ENCODE measurements at regions not wholly inside any gene's neighbourhood (a gene's known extent, or its start where the extent isn't known, plus 50 kb on each side); places are given as distances from the start of the nearest gene placed in this dataset.

GRCh38 chr4:1474126-1475090 lies 68.2 kb upstream of the NKX1-1 start:
- no peak for DNase-seq

DNA sequence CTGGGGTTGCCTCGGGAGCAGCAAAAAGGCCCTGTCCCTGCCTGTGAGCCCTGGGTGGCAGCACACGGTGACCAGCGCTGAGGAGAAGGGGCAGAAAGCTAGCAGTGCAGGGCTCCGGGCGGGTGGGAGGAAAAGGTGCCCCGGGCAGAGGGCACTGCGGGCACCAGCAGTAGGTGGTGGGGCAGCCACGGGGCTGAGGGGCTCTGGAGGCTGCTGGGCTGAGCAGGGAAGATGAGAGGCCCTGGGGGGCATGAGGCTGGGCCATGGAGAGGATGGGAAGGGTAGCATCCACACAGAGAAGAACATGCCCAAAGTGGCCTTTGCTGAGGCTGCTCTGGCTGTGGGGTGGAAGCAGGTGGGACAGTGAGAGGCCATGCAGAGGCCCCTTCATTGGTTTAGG lies 67.5 kb upstream of the NKX1-1 start:
- DNase-seq: no peak

- no peak for DNase-seq
Measured at GRCh38 chr4:1472911-1473518, 66.8 kb upstream of the NKX1-1 start.

DNA sequence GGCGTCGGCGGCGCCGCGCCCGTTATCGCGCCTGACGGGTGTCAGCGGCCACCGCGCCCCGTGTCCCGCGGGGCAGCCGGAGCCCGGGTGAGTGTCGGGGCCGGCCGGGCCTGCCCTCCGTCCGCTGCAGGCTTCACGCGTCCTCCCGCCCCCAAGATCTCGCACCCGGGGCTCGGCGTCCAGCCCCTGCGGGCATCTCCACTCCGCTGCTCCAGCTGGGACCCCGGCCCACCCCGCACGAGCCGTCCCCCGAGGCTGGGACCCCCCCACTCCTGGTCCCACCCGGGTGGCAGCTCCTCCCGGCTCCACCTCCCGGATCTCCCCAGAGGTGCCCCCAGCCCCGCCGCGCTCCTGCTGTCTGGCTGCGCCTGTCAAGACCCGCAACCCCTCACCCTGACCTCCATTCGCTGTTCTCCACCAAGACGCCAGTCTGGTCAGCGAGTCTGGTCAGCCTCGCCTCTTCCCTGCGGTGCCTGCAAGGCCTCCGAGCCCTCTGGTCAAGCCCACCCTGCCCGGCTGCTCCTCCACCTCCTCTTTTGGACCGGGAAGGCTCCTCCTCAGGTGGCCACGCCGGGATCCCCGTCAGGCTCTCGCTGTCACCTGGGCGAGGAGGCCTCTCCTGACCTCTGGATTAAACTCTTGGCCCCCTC lies 66.0 kb upstream of the NKX1-1 start:
- no peak for DNase-seq

GRCh38 chr4:1471443-1472147 lies 65.4 kb upstream of the NKX1-1 start:
- no peak for DNase-seq

- DNase-seq: no peak
Measured at GRCh38 chr4:1470816-1471442, 64.7 kb upstream of the NKX1-1 start.

GRCh38 chr4:1470393-1470670 lies 64.1 kb upstream of the NKX1-1 start:
- DNase-seq: no peak

GRCh38 chr4:1469607-1470392 lies 63.6 kb upstream of the NKX1-1 start:
- DNase-seq: no peak

GRCh38 chr4:1469043-1469442 lies 62.8 kb upstream of the NKX1-1 start:
- DNase-seq: no peak

- DNase-seq: no peak
Measured at GRCh38 chr4:1467581-1468458, 61.6 kb upstream of the NKX1-1 start.

GRCh38 chr4:1466863-1467165 lies 60.6 kb upstream of the NKX1-1 start:
- DNase-seq: no peak

- DNase-seq: no peak
Measured at GRCh38 chr4:1466034-1466862, 60.0 kb upstream of the NKX1-1 start.

DNA sequence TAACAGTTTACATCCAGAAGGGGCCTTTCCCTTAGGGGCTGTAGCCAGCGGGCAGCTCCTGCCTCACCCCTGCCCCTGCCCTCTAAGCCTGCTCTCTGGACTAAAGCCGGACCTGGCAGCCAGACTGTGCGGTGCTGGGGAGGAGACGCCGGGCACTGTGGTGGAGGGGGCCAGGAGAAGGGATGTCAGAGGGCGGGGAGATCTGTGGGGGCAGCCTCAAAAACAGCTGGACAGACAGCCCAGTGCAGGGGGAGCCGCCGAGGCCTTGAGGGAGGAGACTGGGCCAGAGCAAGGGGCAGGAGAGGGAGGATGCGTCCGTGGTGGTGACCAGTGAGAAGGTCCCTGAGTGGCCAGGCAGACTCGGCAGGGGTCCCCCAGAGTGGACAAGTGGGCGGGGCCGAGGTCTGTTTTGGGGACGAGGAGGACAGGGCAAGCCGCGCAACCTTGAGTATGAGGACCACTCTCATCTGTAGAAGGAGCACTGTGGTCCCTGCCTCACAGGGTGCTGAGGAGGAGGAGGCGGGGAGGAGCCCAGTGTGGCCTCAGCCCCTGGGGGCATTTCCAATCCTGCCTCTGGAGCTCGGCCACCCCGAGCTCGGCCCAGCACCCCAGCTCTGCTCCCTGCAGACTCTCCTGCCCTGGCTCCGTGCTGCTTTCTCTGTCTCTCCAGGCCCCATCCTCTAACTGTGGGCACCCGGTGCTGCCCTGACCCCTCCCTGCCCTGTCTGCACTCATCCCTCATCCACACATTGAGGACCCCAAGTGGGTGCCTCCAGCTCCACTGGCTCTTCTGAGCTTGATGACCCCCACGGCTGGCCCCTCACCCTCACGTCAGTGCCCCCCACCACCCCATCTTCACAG lies 59.2 kb upstream of the NKX1-1 start:
- no peak for DNase-seq

GRCh38 chr4:1464581-1465171 lies 58.4 kb upstream of the NKX1-1 start:
- DNase-seq: no peak

DNA sequence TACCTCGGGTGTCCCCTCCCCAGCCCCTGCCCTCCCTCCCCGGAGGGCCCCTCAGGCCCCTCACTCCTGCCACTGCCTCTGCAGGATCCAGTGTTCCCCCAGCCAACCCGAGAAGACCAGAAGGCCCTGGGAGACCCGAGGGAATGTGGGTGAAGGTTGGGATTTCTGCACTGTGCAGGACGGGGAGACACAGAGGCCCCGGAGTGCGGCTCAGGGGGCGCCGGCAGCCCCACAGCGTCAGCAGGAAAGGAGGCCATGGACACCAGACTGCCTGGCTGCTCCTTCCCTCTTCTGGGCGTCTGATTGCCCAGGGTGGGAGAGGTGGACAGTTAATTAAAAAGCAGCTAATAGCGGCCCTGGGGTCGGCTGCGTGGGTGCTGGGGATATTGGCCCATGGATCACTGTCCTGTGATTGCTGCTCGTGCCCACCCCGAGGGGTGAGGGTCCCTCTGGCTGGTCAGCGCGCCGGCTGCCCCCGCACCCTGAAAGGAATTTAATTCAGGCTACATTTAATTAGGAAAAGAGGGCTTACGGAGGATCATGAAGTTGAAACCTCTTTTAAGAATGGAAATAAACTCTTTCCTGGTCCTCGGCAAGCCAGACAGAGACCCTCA lies 57.8 kb upstream of the NKX1-1 start:
- DNase-seq: no peak

GRCh38 chr4:1463088-1463926 lies 57.1 kb upstream of the NKX1-1 start:
- no peak for DNase-seq

- no peak for DNase-seq
Measured at GRCh38 chr4:1462768-1463075, 56.5 kb upstream of the NKX1-1 start.

Data from stimulated activated CD4-positive, alpha-beta T cell treated with anti-CD3 and anti-CD28 coated beads, Interleukin-2, amount 100 ng/mL, for 48 hours (primary cell).